HCT116 (cell line): ENCODE measurements at regions not wholly inside any gene's neighbourhood (a gene's known extent, or its start where the extent isn't known, plus 50 kb on each side); places are given as distances from the start of the nearest gene placed in this dataset.

Source experiments
- ATAC-seq: fragments of 200-7000 bp; cut with Tn5 transposase; 2 replicates; pipeline ENCODE4 v1.9.1; 2020; ENCODE audit warnings: mild to moderate bottlenecking, moderate library complexity
- BruUV-seq: library from RNA; stranded (reverse); fragments of 400-500 nt; replicated peaks from 2 replicates; lab custom pipeline; 2021; lab: Mats Ljungman, UMichigan
- CTCF ChIA-PET: fragments of 300-600 bp; sonication (Branson Sonifier 250); formaldehyde crosslinking; loops from one replicate; lab custom pipeline; 2021; ENCODE audit warnings: antibody characterized with exemption; lab: Charles Lee
- POLR2A ChIA-PET: fragments of 300-600, 350-600 bp; sonication (Branson Sonifier 250); formaldehyde crosslinking; loops from one replicate; lab custom pipeline; 2021; ENCODE audit warnings: antibody characterized with exemption; lab: Charles Lee
- RAD21 ChIA-PET, 2 experiments: fragments of 300-600 bp; sonication (Branson Sonifier 250); formaldehyde crosslinking; loops; one replicate each; lab custom pipeline; 2023; ENCODE audit warnings: low total read pairs in 2 of 2; ENCODE audit not compliant: uncharacterized antibody in 2 of 2, unreplicated experiment in 2 of 2, low non-redundant PET in 1 of 2; lab: Charles Lee
- DNase-seq: peaks from one replicate; pipeline ENCODE4 v3.0.0-alpha.2; 2010; ENCODE audit warnings: low read depth, low spot score
- H2AFZ ChIP-seq: fragments of 200-600 bp; shearing (Covaris generic), sonication (generic); 2 replicates; pipeline ENCODE4 v1.6.1; 2017; ENCODE audit warnings: low read depth, mixed run types, mixed read lengths, antibody characterized with exemption, low read length; ENCODE audit not compliant: poor library complexity, severe bottlenecking
- H3K27ac ChIP-seq: 2 replicates; pipeline ENCODE4 v1.5.1; 2012; ENCODE audit warnings: low read depth, low read length
- H3K27me3 ChIP-seq: fragments of 200-600 bp; sonication (generic); 2 replicates; pipeline ENCODE4 v1.6.1; 2016; ENCODE audit warnings: mixed run types, low read length, mixed read lengths; ENCODE audit not compliant: insufficient read depth
- H3K36me3 ChIP-seq, 2 experiments: fragments of 200-500 bp in 1 of 2; fragments of 200-600 bp in 1 of 2; sonication (Bioruptor generic) in 1 of 2; sonication (generic) in 1 of 2; 2 replicates each; pipeline versions ENCODE4 v1.5.1 to v1.6.1; 2014 to 2016; ENCODE audit warnings: low read length in 2 of 2, inconsistent platforms in 1 of 2, mixed read lengths in 1 of 2, mixed run types in 1 of 2; ENCODE audit not compliant: insufficient read depth in 2 of 2, control insufficient read depth in 1 of 2
- H3K4me1 ChIP-seq, 2 experiments: fragments of 200-600 bp in 1 of 2; sonication (generic) in 1 of 2; 2 replicates each; pipeline versions ENCODE4 v1.5.1 to v1.6.1; 2012 to 2017; ENCODE audit warnings: low read length in 2 of 2, inconsistent platforms in 1 of 2, mild to moderate bottlenecking in 1 of 2, mixed read lengths in 1 of 2, mixed run types in 1 of 2, moderate library complexity in 1 of 2; ENCODE audit not compliant: insufficient read depth in 2 of 2, control insufficient read depth in 1 of 2
- H3K4me2 ChIP-seq: fragments of 200-600 bp; sonication (generic); 2 replicates; pipeline ENCODE4 v1.6.1; 2017; ENCODE audit warnings: mixed run types, low read length, mixed read lengths
- H3K4me3 ChIP-seq, 2 experiments: fragments of 200-600 bp in 1 of 2; sonication (generic) in 1 of 2; replicated peaks in 1 of 2; 2 replicates each; pipeline ENCODE4 v1.5.1; 2011 to 2016; ENCODE audit warnings: low read length in 2 of 2, control low read depth in 1 of 2, low read depth in 1 of 2, mild to moderate bottlenecking in 1 of 2, mixed read lengths in 1 of 2, mixed run types in 1 of 2
- H3K79me2 ChIP-seq: fragments of 200-600 bp; sonication (generic); 2 replicates; pipeline ENCODE4 v1.6.1; 2017; ENCODE audit warnings: mild to moderate bottlenecking, mixed run types, low read length, moderate library complexity, mixed read lengths; ENCODE audit not compliant: insufficient read depth
- H3K9ac ChIP-seq: fragments of 200-600 bp; sonication (generic); 2 replicates; pipeline ENCODE4 v1.6.1; 2016; ENCODE audit warnings: low read length, mixed read lengths
- H3K9me2 ChIP-seq: fragments of 200-600 bp; sonication (generic), shearing (Covaris generic); 2 replicates; pipeline ENCODE4 v1.6.1; 2017; ENCODE audit warnings: mixed run types, mild to moderate bottlenecking, moderate library complexity; ENCODE audit not compliant: insufficient read depth
- H3K9me3 ChIP-seq, 2 experiments: fragments of 200-500 bp in 1 of 2; fragments of 200-600 bp in 1 of 2; sonication (Bioruptor generic) in 1 of 2; sonication (generic) in 1 of 2; 2 replicates each; pipeline ENCODE4 v1.6.1; 2014 to 2017; ENCODE audit warnings: low read length in 2 of 2, mixed read lengths in 2 of 2, inconsistent platforms in 1 of 2, low read depth in 1 of 2, mild to moderate bottlenecking in 1 of 2, mixed run types in 1 of 2, moderate library complexity in 1 of 2; ENCODE audit not compliant: control insufficient read depth in 1 of 2, insufficient read depth in 1 of 2
- H4K20me1 ChIP-seq: fragments of 200-600 bp; sonication (generic), shearing (Covaris generic); 2 replicates; pipeline ENCODE4 v1.6.1; 2017; ENCODE audit warnings: mixed run types, mild to moderate bottlenecking, moderate library complexity; ENCODE audit not compliant: insufficient read depth
- CEBPB ChIP-seq: IDR thresholded peaks from 2 replicates; pipeline ENCODE4 v1.6.1; 2012; ENCODE audit warnings: low read depth
- EGR1 ChIP-seq: IDR thresholded peaks from 2 replicates; pipeline ENCODE4 v1.6.1; 2012; ENCODE audit warnings: low read depth
- ELF1 ChIP-seq: IDR thresholded peaks from 2 replicates; pipeline ENCODE4 v1.6.1; 2012; ENCODE audit warnings: low read depth, borderline replicate concordance
- EZH2 ChIP-seq: fragments of 200-600 bp; sonication (generic); IDR thresholded peaks from 2 replicates; pipeline ENCODE4 v1.6.1; 2017; ENCODE audit warnings: antibody characterized with exemption, mixed run types
- EZH2phosphoT487 ChIP-seq: fragments of 200-600 bp; IDR thresholded peaks from 2 replicates; pipeline ENCODE4 v1.6.1; 2018; ENCODE audit warnings: antibody characterized with exemption, borderline replicate concordance
- FOSL1 ChIP-seq: IDR thresholded peaks from 2 replicates; pipeline ENCODE4 v1.6.1; 2012; ENCODE audit warnings: low read depth
- JUND ChIP-seq: IDR thresholded peaks from 2 replicates; pipeline ENCODE4 v1.6.1; 2012
- POLR2A ChIP-seq: IDR thresholded peaks from 2 replicates; pipeline ENCODE4 v1.7.0; 2011; ENCODE audit warnings: borderline replicate concordance; ENCODE audit not compliant: insufficient read depth, insufficient read length; ENCODE audit errors: extremely low read depth
- POLR2AphosphoS5 ChIP-seq: IDR thresholded peaks from 2 replicates; pipeline ENCODE4 v1.6.1; 2011; ENCODE audit warnings: mild to moderate bottlenecking, low read depth, low read length, moderate library complexity
- RAD21 ChIP-seq: IDR thresholded peaks from 2 replicates; pipeline ENCODE4 v1.6.1; 2012; ENCODE audit warnings: low read depth, mild to moderate bottlenecking
- SIN3A ChIP-seq: IDR thresholded peaks from 2 replicates; pipeline ENCODE4 v1.6.1; 2012; ENCODE audit warnings: low read depth
- SP1 ChIP-seq: IDR thresholded peaks from 2 replicates; pipeline ENCODE4 v1.6.1; 2012; ENCODE audit warnings: low read depth
- TCF7L2 ChIP-seq: IDR thresholded peaks from 2 replicates; pipeline ENCODE4 v1.7.0; 2011; ENCODE audit warnings: borderline replicate concordance, inconsistent platforms; ENCODE audit not compliant: insufficient read depth, insufficient read length; ENCODE audit errors: extremely low read depth
- ZFX ChIP-seq: fragments of 450-650 bp; IDR thresholded peaks from 2 replicates; pipeline ENCODE4 v1.6.1; 2017
- intact Hi-C: fragments of 100-400 bp; cut with micrococcal nuclease; formaldehyde crosslinking; loops from 2 replicates; pipeline ENCODE4 v1.10.0; 2022
- TF ChIP-seq, protein P1 (sequence below): IDR thresholded peaks from 2 replicates; pipeline ENCODE4 v1.6.1; 2012; ENCODE audit warnings: low read depth
- TF ChIP-seq, protein P2 (sequence below), 3 experiments: fragments of 200-600 bp in 1 of 3; sonication (generic) in 1 of 3; IDR thresholded peaks in 2 of 3; conservative IDR thresholded peaks in 1 of 3; 2 replicates each; pipeline ENCODE4 v1.5.1; 2012 to 2017; ENCODE audit warnings: low read depth in 2 of 3, low read length in 2 of 3, antibody characterized with exemption in 1 of 3, borderline replicate concordance in 1 of 3, control low read depth in 1 of 3, mild to moderate bottlenecking in 1 of 3, mixed read lengths in 1 of 3, mixed run types in 1 of 3, moderate library complexity in 1 of 3; ENCODE audit not compliant: insufficient read depth in 1 of 3
- TF ChIP-seq, protein P3 (sequence below): IDR thresholded peaks from 2 replicates; pipeline ENCODE4 v1.6.1; 2011; ENCODE audit warnings: mild to moderate bottlenecking, low read length, moderate library complexity; ENCODE audit not compliant: insufficient replicate concordance; ENCODE audit errors: extremely low read depth

DNA sequence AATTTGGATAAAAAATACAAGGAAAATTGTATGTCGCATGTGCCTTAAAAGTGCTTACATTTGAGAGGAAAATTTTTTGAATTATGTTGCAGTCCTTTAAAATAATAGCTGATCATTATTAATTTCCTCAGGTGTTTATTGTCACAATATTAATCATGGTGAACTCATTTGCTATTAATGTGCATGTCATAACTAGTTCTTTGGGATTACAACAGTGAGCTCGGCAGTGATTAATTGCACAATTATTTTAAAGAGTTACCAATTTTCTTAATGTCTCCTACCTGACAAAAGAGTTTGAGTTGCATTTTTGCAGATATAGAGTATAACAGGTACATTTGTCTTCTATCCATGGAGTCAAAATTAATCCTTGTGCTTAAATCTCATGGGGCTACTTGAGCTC lies 854.3 kb downstream of the BRINP3 start:
- H3K9ac ChIP-seq: no peak overlapping the region
- H3K4me2 ChIP-seq: no peak overlapping the region
- H3K4me1 ChIP-seq: peaks cover 8 to 10% of the 10 kb centered on the region in 2 experiments; a peak in 3 of 4 replicates
- RAD21 ChIA-PET: no interaction called here
- no peak for DNase-seq
- H4K20me1 ChIP-seq: no peaks in the 10 kb centered on the region
- no peaks in the 10 kb centered on the region for H3K9me3 ChIP-seq
- TF ChIP-seq POLR2A: no peak
- no peak for TF ChIP-seq SP1
- no peak for TF ChIP-seq SIN3A
- TF ChIP-seq EGR1: no peak
- no peak for TF ChIP-seq POLR2AphosphoS5
- no peak for TF ChIP-seq TCF7L2
- TF ChIP-seq, protein P1, sequence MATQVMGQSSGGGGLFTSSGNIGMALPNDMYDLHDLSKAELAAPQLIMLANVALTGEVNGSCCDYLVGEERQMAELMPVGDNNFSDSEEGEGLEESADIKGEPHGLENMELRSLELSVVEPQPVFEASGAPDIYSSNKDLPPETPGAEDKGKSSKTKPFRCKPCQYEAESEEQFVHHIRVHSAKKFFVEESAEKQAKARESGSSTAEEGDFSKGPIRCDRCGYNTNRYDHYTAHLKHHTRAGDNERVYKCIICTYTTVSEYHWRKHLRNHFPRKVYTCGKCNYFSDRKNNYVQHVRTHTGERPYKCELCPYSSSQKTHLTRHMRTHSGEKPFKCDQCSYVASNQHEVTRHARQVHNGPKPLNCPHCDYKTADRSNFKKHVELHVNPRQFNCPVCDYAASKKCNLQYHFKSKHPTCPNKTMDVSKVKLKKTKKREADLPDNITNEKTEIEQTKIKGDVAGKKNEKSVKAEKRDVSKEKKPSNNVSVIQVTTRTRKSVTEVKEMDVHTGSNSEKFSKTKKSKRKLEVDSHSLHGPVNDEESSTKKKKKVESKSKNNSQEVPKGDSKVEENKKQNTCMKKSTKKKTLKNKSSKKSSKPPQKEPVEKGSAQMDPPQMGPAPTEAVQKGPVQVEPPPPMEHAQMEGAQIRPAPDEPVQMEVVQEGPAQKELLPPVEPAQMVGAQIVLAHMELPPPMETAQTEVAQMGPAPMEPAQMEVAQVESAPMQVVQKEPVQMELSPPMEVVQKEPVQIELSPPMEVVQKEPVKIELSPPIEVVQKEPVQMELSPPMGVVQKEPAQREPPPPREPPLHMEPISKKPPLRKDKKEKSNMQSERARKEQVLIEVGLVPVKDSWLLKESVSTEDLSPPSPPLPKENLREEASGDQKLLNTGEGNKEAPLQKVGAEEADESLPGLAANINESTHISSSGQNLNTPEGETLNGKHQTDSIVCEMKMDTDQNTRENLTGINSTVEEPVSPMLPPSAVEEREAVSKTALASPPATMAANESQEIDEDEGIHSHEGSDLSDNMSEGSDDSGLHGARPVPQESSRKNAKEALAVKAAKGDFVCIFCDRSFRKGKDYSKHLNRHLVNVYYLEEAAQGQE: no peak
- no peak for TF ChIP-seq CEBPB
- TF ChIP-seq EZH2phosphoT487: no peak
- no peak for TF ChIP-seq FOSL1
- no peak for TF ChIP-seq ZFX
- no peak for TF ChIP-seq RAD21
- TF ChIP-seq JUND: no peak
- TF ChIP-seq, protein P2, sequence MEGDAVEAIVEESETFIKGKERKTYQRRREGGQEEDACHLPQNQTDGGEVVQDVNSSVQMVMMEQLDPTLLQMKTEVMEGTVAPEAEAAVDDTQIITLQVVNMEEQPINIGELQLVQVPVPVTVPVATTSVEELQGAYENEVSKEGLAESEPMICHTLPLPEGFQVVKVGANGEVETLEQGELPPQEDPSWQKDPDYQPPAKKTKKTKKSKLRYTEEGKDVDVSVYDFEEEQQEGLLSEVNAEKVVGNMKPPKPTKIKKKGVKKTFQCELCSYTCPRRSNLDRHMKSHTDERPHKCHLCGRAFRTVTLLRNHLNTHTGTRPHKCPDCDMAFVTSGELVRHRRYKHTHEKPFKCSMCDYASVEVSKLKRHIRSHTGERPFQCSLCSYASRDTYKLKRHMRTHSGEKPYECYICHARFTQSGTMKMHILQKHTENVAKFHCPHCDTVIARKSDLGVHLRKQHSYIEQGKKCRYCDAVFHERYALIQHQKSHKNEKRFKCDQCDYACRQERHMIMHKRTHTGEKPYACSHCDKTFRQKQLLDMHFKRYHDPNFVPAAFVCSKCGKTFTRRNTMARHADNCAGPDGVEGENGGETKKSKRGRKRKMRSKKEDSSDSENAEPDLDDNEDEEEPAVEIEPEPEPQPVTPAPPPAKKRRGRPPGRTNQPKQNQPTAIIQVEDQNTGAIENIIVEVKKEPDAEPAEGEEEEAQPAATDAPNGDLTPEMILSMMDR (IDR thresholded peaks at IDR 0.05 in 2 of 3, conservative IDR thresholded peaks at IDR 0.05 in 1 of 3; ENCODE audit: borderline replicate concordance in 1 of 3, insufficient read depth in 1 of 3, low read depth in 2 of 3, low read length in 2 of 3): no peak
- no peak for TF ChIP-seq EZH2
- TF ChIP-seq, protein P3, sequence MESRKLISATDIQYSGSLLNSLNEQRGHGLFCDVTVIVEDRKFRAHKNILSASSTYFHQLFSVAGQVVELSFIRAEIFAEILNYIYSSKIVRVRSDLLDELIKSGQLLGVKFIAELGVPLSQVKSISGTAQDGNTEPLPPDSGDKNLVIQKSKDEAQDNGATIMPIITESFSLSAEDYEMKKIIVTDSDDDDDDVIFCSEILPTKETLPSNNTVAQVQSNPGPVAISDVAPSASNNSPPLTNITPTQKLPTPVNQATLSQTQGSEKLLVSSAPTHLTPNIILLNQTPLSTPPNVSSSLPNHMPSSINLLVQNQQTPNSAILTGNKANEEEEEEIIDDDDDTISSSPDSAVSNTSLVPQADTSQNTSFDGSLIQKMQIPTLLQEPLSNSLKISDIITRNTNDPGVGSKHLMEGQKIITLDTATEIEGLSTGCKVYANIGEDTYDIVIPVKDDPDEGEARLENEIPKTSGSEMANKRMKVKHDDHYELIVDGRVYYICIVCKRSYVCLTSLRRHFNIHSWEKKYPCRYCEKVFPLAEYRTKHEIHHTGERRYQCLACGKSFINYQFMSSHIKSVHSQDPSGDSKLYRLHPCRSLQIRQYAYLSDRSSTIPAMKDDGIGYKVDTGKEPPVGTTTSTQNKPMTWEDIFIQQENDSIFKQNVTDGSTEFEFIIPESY: no peak
- TF ChIP-seq ELF1: no peak
- ATAC-seq: no peak
- no peaks in the 10 kb centered on the region for H3K36me3 ChIP-seq
- H3K27me3 ChIP-seq: no peaks in the 10 kb centered on the region
- no peaks in the 10 kb centered on the region for H3K9me2 ChIP-seq
- POLR2A ChIA-PET: no interaction called here
- intact Hi-C loops: loop anchor here (10.0 kb wide), 1 partner anchor 811 kb away; no protein-coding TSS in a partner anchor
- BruUV-seq: no TSS peak
- peak overlapping the region; percentile 67 for H2AFZ ChIP-seq
- H3K27ac ChIP-seq: no peak overlapping the region
- H3K79me2 ChIP-seq: no peaks in the 10 kb centered on the region
- CTCF ChIA-PET: no interaction called here
- H3K4me3 ChIP-seq: no peak overlapping the region
